Esophagus (tissue), 2 donors: ENCODE measurements at regions not wholly inside any gene's neighbourhood (a gene's known extent, or its start where the extent isn't known, plus 50 kb on each side); places are given as distances from the start of the nearest gene placed in this dataset.

Experiments
- H3K27ac ChIP-seq, 2 donors: one replicate each; pipeline ENCODE4 v1.5.1; 2013; ENCODE audit warnings: low read depth in 2 of 2, mild to moderate bottlenecking in 2 of 2, inconsistent platforms in 1 of 2, low read length in 1 of 2, moderate library complexity in 1 of 2
- H3K27me3 ChIP-seq, 2 donors: one replicate each; pipeline ENCODE4 v1.6.1; 2013; ENCODE audit warnings: low read length in 2 of 2, control low read depth in 1 of 2, mild to moderate bottlenecking in 1 of 2; ENCODE audit not compliant: insufficient read depth in 2 of 2, control insufficient read depth in 1 of 2
- H3K36me3 ChIP-seq, 2 donors: one replicate each; pipeline ENCODE4 v1.6.1; 2013; ENCODE audit warnings: low read length in 1 of 2; ENCODE audit not compliant: control insufficient read depth in 2 of 2, insufficient read depth in 2 of 2
- H3K4me1 ChIP-seq, 2 donors: one replicate each; pipeline ENCODE4 v1.6.1; 2013; ENCODE audit warnings: low read length in 1 of 2; ENCODE audit not compliant: control insufficient read depth in 2 of 2, insufficient read depth in 2 of 2
- H3K4me3 ChIP-seq, 2 donors: one replicate each; pipeline ENCODE4 v1.5.1; 2013; ENCODE audit warnings: low read length in 2 of 2, mild to moderate bottlenecking in 2 of 2, low read depth in 1 of 2, moderate library complexity in 1 of 2
- H3K9me3 ChIP-seq, 2 donors: one replicate each; pipeline ENCODE4 v1.6.1; 2013; ENCODE audit warnings: mild to moderate bottlenecking in 2 of 2, low read depth in 1 of 2, low read length in 1 of 2, moderate library complexity in 1 of 2; ENCODE audit not compliant: control insufficient read depth in 2 of 2, insufficient read depth in 1 of 2
- WGBS, 2 donors: extraction: QIAGEN DNeasy Blood & Tissue Kit; methylation state at CpG; one replicate each; pipeline ENCODE4 v1.1.7; 2013; 5-methylcytosine and 5-hydroxymethylcytosine counted together
- donor health status: healthy with polysubstance abuse.
- donor health status: Bipolar disorder and iron deficiency.

DNA sequence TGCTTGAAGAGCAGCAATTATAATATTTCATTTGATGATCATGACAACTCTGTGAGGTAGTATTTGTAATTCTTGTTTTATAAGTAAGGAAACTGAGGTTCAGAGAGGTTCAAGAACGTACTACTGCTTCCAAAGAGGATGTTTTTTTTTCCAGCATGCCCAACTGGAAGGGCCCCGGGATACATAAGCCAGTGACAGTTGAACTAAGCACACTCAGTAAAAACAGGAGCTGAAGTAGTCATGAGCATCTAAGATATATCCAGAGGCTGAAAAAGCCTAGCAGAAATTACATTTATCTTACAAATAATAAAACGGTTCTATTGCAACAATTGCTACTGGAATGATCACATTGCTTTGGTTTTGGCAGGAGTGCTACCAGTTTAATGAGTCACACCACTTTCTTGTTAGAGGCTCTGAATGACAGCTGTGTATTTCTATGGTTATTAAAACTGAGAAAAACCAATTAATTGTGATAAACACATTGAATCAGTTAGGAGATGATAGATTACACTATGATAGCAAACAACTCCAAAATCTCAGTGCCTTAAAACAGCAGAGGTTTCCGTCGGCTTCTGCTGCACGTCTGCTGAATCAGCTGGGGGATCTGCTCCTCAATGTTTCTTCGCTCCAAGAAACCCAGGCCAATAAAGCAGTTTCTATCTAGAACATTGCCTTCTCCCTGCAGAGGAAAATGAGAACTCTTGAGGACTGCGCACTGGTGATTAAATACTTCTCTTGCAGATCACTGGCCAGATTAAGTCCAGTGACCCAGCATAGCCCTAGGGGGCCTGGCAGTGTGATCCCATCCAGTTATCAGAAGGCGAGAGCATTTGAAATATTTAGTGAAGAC is 522.7 kb downstream of the PLPP3 start:
- H3K27ac ChIP-seq: no peak overlapping the region
- H3K9me3 ChIP-seq: no peaks in the 10 kb centered on the region
- WGBS, 2 donors: 56 to 70% methylated on average over 9 of the region's 9 CpGs

GRCh38 chr1:56054959-56055358 is 524.4 kb downstream of the PLPP3 start:
- Histone ChIP-seq H3K4me1 (no peaks in the 10 kb centered on the region), H3K27me3 (no peaks in the 10 kb centered on the region), H3K36me3 (no peaks in the 10 kb centered on the region), H3K9me3 (no peaks in the 10 kb centered on the region), H3K4me3 (no peak overlapping the region), H3K27ac (no peak overlapping the region)

More for the DNA sequence above, 522.7 kb downstream of the PLPP3 start:
- Histone ChIP-seq H3K4me1 (no peaks in the 10 kb centered on the region), H3K27me3 (no peaks in the 10 kb centered on the region), H3K4me3 (no peak overlapping the region), H3K36me3 (no peaks in the 10 kb centered on the region)

- H3K4me3 ChIP-seq: no peak overlapping the region
- no peaks in the 10 kb centered on the region for H3K36me3 ChIP-seq
- no peak overlapping the region for H3K27ac ChIP-seq
- H3K27me3 ChIP-seq: no peaks in the 10 kb centered on the region
- H3K4me1 ChIP-seq: no peaks in the 10 kb centered on the region
- 85 to 90% methylated on average over 2 of the region's 2 CpGs for WGBS, 2 donors
- no peaks in the 10 kb centered on the region for H3K9me3 ChIP-seq
These were observed 527.3 kb downstream of the PLPP3 start for GRCh38 chr1:56052041-56052440.

GRCh38 chr1:56050911-56051310 is 528.5 kb downstream of the PLPP3 start:
- WGBS, 2 donors: 71 to 74% methylated on average over 2 of the region's 2 CpGs
- Histone ChIP-seq H3K27me3 (no peaks in the 10 kb centered on the region), H3K4me3 (no peak overlapping the region), H3K27ac (no peak overlapping the region), H3K4me1 (no peaks in the 10 kb centered on the region), H3K9me3 (no peaks in the 10 kb centered on the region), H3K36me3 (no peaks in the 10 kb centered on the region)

- Histone ChIP-seq H3K9me3 (no peaks in the 10 kb centered on the region), H3K4me3 (no peak overlapping the region), H3K36me3 (no peaks in the 10 kb centered on the region), H3K27ac (no peak overlapping the region), H3K4me1 (no peaks in the 10 kb centered on the region), H3K27me3 (no peaks in the 10 kb centered on the region)
- 92 to 93% methylated on average over 1 of the region's 1 CpG for WGBS, 2 donors
These were observed 533.9 kb downstream of the PLPP3 start for GRCh38 chr1:56045477-56045876.

DNA sequence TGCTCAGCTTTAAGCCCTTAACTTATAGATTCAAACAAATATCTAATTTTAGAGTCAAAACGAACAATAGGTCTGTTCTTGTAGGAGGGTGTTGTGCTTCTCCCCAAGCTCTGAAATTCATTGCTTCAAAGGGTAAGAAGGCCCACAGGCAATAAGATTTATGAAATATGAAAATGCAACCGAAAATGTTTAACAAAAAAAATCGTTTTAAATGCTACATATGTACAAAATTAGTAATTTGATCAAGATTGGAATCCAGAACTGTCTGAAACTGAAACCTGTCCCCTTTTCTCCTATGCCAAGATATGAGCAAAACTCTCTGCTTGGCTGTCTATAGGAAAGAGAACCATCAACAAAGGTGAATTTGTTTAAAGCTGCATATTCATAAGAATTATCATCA is 534.3 kb downstream of the PLPP3 start:
- WGBS, 2 donors: 69 to 76% methylated on average over 3 of the region's 3 CpGs
- Histone ChIP-seq H3K9me3 (no peaks in the 10 kb centered on the region), H3K4me1 (no peaks in the 10 kb centered on the region), H3K27ac (no peak overlapping the region), H3K27me3 (no peaks in the 10 kb centered on the region), H3K4me3 (no peak overlapping the region), H3K36me3 (no peaks in the 10 kb centered on the region)

GRCh38 chr1:56036479-56036878 is 542.9 kb downstream of the PLPP3 start:
- Histone ChIP-seq H3K4me3 (no peak overlapping the region), H3K27me3 (no peaks in the 10 kb centered on the region), H3K36me3 (no peaks in the 10 kb centered on the region), H3K4me1 (no peaks in the 10 kb centered on the region), H3K27ac (no peak overlapping the region), H3K9me3 (no peaks in the 10 kb centered on the region)

DNA sequence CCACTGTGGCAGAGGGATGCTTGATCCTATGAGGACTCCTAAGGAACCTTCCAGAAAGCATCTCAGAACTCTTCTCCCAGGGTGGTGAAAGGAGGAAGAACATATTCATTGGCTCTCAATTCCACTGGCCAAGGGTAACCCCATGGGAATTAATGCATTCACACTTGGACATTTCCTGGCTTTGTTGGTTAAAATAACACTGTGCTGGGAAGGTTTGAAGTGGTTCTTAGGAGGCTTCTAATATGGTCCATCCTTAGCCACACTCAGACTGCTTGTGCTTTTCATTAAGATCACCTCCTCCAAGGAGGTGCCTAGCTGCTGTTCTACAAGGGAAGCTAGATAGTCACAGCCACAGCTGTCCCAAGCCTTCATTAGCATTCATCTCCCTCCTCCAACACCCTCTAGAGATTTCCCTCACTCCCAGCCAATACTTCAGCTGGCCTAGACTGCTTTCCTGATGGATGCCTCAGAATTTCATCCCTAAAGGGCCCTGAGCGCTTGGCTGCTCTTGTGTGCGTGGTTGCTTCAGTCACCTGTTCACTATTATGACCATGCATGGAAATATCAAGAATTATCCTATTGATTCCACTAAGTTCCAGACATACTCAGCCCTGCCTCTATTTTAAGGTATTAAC is 544.4 kb downstream of the PLPP3 start:
- no peaks in the 10 kb centered on the region for H3K27me3 ChIP-seq
- no peaks in the 10 kb centered on the region for H3K36me3 ChIP-seq
- no peak overlapping the region for H3K4me3 ChIP-seq
- no peaks in the 10 kb centered on the region for H3K9me3 ChIP-seq
- H3K27ac ChIP-seq: no peak overlapping the region
- WGBS, 2 donors: 96% methylated on average over 2 of the region's 2 CpGs
- no peaks in the 10 kb centered on the region for H3K4me1 ChIP-seq

GRCh38 chr1:56034222-56034621 is 545.1 kb downstream of the PLPP3 start:
- no peak overlapping the region for H3K27ac ChIP-seq
- no peak overlapping the region for H3K4me3 ChIP-seq
- no peaks in the 10 kb centered on the region for H3K36me3 ChIP-seq
- H3K9me3 ChIP-seq: no peaks in the 10 kb centered on the region
- H3K4me1 ChIP-seq: no peaks in the 10 kb centered on the region
- no peaks in the 10 kb centered on the region for H3K27me3 ChIP-seq
